MCF 10A (cell line): ENCODE measurements at regions not wholly inside any gene's neighbourhood (a gene's known extent, or its start where the extent isn't known, plus 50 kb on each side); places are given as distances from the start of the nearest gene placed in this dataset.
A peak's percentile ranks its signal among the peaks of the same experiment; 100 is the strongest.

ENCODE experiments used
- BruUV-seq: library from RNA; stranded (reverse); fragments of 400-500 nt; replicated peaks from 2 replicates; lab custom pipeline; 2021; lab: Mats Ljungman, UMichigan
- CTCF ChIA-PET: fragments of 300-600 bp; sonication (Branson Sonifier 250); formaldehyde crosslinking; extraction: SDS; loops from one replicate; lab custom pipeline; 2021; ENCODE audit warnings: antibody characterized with exemption, inconsistent platforms; lab: Yijun Ruan, JAX
- POLR2A ChIA-PET: fragments of 300-600, 350-650 bp; sonication (Branson Sonifier 250); formaldehyde crosslinking; extraction: SDS; loops from one replicate; lab custom pipeline; 2020; ENCODE audit warnings: antibody characterized with exemption, inconsistent platforms; lab: Yijun Ruan, JAX
- DNase-seq: peaks from one replicate; pipeline ENCODE4 v3.0.0-alpha.2; 2018; ENCODE audit not compliant: unreplicated experiment
- H3K27ac Mint-ChIP-seq: one replicate; pipeline ENCODE4 v1.8.0; 2022; ENCODE audit warnings: mild to moderate bottlenecking, low read depth, mixed read lengths; ENCODE audit not compliant: unreplicated experiment
- H3K27me3 Mint-ChIP-seq: one replicate; pipeline ENCODE4 v1.8.0; 2022; ENCODE audit warnings: mixed read lengths; ENCODE audit not compliant: insufficient read depth, unreplicated experiment
- H3K36me3 Mint-ChIP-seq: one replicate; pipeline ENCODE4 v1.8.0; 2022; ENCODE audit warnings: mild to moderate bottlenecking, moderate library complexity, mixed read lengths; ENCODE audit not compliant: insufficient read depth, unreplicated experiment
- H3K4me1 Mint-ChIP-seq: one replicate; pipeline ENCODE4 v1.8.0; 2022; ENCODE audit warnings: mixed read lengths; ENCODE audit not compliant: insufficient read depth, unreplicated experiment
- H3K4me3 Mint-ChIP-seq: one replicate; pipeline ENCODE4 v1.8.0; 2022; ENCODE audit warnings: mild to moderate bottlenecking, moderate library complexity, mixed read lengths; ENCODE audit not compliant: unreplicated experiment
- H3K9me3 Mint-ChIP-seq: one replicate; pipeline ENCODE4 v1.8.0; 2022; ENCODE audit warnings: mixed read lengths; ENCODE audit not compliant: unreplicated experiment
- intact Hi-C: fragments of 100-400 bp; cut with micrococcal nuclease; formaldehyde crosslinking; loops from 2 replicates; pipeline ENCODE4 v1.14.1; 2022
- TF ChIP-seq, protein P1 (sequence below): fragments of 200-600 bp; IDR thresholded peaks from one replicate; pipeline ENCODE4 v1.8.0; 2022; ENCODE audit warnings: antibody characterized with exemption, mild to moderate bottlenecking; ENCODE audit not compliant: unreplicated experiment

DNA sequence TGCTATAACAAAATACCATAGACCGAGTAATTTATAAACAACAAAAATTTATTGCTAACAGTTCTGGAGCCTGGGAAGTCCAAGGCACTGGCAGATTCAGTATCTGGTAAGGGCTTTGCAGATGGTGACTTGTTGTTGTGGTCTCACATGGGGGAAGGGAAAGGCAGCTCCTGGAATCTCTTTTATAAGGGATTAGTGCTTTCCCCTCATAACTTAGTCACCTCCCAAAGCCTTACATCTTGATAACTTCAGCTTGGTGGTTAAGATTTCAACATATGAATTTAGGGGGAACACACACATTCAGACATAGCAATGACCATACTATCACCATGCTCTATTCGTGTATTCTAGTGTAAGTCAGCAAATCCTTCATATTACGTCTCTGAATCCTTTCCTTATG is 447.6 kb upstream of the TCF4 start:
- CTCF ChIA-PET: no interaction called here
- Mint-ChIP-seq H3K27me3 (no peaks in the 10 kb centered on the region), H3K4me1 (no peaks in the 10 kb centered on the region), H3K36me3 (no peaks in the 10 kb centered on the region), H3K27ac (no peak overlapping the region), H3K4me3 (no peak overlapping the region), H3K9me3 (no peaks in the 10 kb centered on the region)
- TF ChIP-seq, protein P1, sequence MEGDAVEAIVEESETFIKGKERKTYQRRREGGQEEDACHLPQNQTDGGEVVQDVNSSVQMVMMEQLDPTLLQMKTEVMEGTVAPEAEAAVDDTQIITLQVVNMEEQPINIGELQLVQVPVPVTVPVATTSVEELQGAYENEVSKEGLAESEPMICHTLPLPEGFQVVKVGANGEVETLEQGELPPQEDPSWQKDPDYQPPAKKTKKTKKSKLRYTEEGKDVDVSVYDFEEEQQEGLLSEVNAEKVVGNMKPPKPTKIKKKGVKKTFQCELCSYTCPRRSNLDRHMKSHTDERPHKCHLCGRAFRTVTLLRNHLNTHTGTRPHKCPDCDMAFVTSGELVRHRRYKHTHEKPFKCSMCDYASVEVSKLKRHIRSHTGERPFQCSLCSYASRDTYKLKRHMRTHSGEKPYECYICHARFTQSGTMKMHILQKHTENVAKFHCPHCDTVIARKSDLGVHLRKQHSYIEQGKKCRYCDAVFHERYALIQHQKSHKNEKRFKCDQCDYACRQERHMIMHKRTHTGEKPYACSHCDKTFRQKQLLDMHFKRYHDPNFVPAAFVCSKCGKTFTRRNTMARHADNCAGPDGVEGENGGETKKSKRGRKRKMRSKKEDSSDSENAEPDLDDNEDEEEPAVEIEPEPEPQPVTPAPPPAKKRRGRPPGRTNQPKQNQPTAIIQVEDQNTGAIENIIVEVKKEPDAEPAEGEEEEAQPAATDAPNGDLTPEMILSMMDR: no peak
- POLR2A ChIA-PET: no interaction called here
- intact Hi-C loops: no loop called here
- DNase-seq: no peak
- BruUV-seq: no TSS peak

DNA sequence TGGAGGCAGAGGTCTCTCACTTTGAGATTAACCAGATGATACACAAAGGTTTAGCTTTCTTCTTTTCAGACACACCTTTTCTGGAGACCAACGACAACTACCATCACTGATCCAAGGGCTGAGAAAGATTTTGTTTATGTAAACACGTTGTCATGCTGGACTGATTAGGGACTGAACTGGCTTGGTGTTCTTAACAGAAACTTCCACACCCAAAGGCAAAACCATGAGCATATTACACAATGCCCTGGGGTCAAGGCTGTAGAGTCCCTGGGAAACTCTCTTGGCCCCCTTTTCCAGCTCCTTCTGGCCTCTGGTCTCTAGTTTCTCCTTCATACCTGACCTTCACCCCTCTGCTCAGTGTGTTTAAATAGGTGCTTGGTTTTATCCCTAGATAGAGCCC is 447.0 kb upstream of the TCF4 start:
- intact Hi-C loops: no loop called here
- Mint-ChIP-seq H3K36me3 (no peaks in the 10 kb centered on the region), H3K4me3 (no peak overlapping the region), H3K4me1 (no peaks in the 10 kb centered on the region), H3K27me3 (no peaks in the 10 kb centered on the region), H3K27ac (no peak overlapping the region), H3K9me3 (no peaks in the 10 kb centered on the region)
- ChIA-PET CTCF (interaction anchor here (0.8 kb wide), 1 partner anchor 9 kb away, joined by 3 read pairs; no protein-coding TSS in a partner anchor), POLR2A (no interaction called here)
- TF ChIP-seq, protein P1: no peak
- DNase-seq: no peak
- BruUV-seq: no TSS peak

DNA sequence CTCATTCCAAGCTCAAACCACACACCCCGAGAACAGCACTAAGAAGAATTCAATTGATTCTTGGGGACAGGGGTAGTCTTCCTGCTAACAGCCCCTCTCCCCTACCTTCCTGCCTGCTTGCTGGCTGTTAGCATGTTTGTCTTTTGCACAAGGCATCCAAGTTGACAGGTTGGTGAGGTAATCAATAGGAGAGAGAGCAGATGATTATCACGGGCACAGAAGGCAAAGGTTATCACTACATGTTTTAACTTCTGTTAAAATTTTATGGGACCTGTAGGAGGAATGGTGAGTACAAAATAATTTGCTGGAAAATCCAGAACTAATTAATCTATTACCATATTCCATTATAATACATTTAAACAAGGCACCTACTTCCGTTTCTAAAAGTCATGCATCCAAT is 442.1 kb upstream of the TCF4 start:
- Mint-ChIP-seq H3K36me3 (no peaks in the 10 kb centered on the region), H3K9me3 (no peaks in the 10 kb centered on the region), H3K27me3 (no peaks in the 10 kb centered on the region), H3K4me1 (no peaks in the 10 kb centered on the region), H3K27ac (no peak overlapping the region), H3K4me3 (no peak overlapping the region)
- POLR2A ChIA-PET: no interaction called here
- TF ChIP-seq, protein P1: no peak
- DNase-seq: no peak
- CTCF ChIA-PET: no interaction called here
- intact Hi-C loops: no loop called here
- BruUV-seq: no TSS peak

DNA sequence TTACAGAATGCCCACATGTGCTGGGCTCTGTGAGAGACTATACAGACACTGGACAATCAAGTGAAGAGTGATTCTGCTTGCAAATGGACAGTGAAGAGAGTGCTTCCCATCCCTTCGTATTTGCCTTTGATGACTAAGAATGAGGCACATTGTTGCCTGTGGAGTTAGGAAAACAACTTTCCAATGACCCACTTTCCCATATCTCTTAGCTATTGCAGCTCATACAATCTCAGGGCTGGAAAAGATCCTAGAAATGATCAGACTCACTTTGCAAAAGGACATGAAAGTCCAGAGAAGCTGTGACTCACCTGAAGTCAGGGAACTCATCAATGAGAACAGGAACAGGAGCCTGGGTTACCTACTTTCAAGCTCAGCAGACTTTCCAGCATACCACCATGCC is 440.5 kb upstream of the TCF4 start:
- Mint-ChIP-seq H3K9me3 (no peaks in the 10 kb centered on the region), H3K4me3 (no peak overlapping the region), H3K4me1 (no peaks in the 10 kb centered on the region), H3K27me3 (no peaks in the 10 kb centered on the region), H3K27ac (no peak overlapping the region), H3K36me3 (no peaks in the 10 kb centered on the region)
- no TSS peak for BruUV-seq
- ChIA-PET CTCF (interaction anchor here (0.6 to 1.1 kb wide), 2 partner anchors 291 to 335 kb away, joined by 3 read pairs; no protein-coding TSS in a partner anchor), POLR2A (interaction anchor here (1.3 kb wide), 2 partner anchors 11 to 16 kb away, joined by 3 read pairs; no protein-coding TSS in a partner anchor)
- peak; percentile 9 for DNase-seq
- TF ChIP-seq, protein P1: no peak
- intact Hi-C loops: no loop called here
